T-helper 22 cell (primary cell): ENCODE measurements at regions not wholly inside any gene's neighbourhood (a gene's known extent, or its start where the extent isn't known, plus 50 kb on each side); places are given as distances from the start of the nearest gene placed in this dataset.
A peak's percentile ranks its signal among the peaks of the same experiment; 100 is the strongest.
"Not testable (repeated sequence)": the region's sequence is repeated elsewhere in the genome, so short reads cannot be mapped to it uniquely, and the experiment has no call there.

Experiments used
- DNase-seq: peaks from one replicate; pipeline ENCODE4 v3.0.0-alpha.2; 2020; ENCODE audit warnings: low read depth

DNA sequence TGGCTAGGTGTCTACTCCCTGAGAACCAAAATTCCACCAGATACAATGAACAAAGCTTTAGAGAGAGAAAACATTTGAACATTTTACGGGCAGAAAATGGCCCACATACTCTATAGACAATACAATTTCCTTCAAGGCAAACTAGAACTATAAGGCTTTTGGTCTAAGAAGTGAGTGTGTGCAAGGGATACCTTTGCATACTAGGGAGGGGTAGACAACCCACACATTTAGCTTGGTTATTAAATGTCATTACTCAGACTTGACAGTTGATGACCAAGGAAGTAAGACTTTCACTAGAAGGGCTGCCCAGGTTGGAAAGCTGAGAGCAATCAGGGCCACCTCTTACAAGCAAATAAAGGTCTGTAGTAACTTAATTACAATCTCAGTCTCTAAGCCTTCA is 64.0 kb upstream of the PLEKHM1 start:
- DNase-seq, result not testable (repeated sequence)

- DNase-seq, result not testable (repeated sequence)
Observed at GRCh38 chr17:45558821-45559220, 68.3 kb upstream of the PLEKHM1 start.

DNA sequence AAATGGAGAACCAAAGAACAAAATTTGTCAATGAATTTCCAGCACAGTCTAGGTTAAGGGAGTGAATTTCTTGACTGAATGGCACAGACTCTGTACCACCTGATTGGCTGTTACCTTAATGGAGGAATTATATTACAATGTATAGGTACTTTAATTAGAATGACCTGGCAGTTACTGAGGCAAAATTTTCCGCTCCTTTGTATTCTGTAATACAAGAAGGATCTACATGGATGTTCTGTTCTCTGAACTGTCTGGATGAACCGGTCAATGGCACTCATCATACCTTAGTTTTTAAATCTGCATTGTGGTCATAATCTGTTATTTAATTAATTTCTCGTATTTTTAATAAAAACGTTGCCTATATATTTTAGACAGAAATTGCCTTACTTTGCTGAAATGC is 72.3 kb upstream of the PLEKHM1 start:
- DNase-seq, result not testable (repeated sequence)

GRCh38 chr17:45563283-45563682 is 72.8 kb upstream of the PLEKHM1 start:
- DNase-seq, result not testable (repeated sequence)

DNA sequence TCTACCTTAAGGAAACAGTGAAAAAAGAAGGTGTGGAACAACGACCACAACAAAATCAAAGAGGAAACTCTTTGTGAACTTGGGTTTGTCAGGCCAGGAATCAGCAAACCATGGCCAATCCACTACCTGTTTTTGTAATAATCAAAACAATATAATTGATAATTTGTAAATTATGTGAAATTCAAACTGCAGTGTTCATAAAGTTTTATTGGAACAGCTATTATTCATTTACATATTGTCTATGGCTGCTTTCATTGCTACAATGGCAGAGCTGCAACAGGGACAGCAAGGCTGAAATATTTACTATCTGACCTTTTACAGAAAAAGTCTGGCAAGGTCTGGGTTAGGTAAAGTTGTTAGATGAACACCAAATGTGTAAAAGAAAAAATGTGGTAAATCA is 77.8 kb upstream of the PLEKHM1 start:
- DNase-seq, result not testable (repeated sequence)

GRCh38 chr17:45573326-45573725 is 82.8 kb upstream of the PLEKHM1 start:
- DNase-seq, result not testable (repeated sequence)

- no peak for DNase-seq
Observed at GRCh38 chr17:45573924-45574770, 83.6 kb upstream of the PLEKHM1 start.

- no peak for DNase-seq
Observed at GRCh38 chr17:45575126-45575885, 84.8 kb upstream of the PLEKHM1 start.

GRCh38 chr17:45576527-45577307 is 86.2 kb upstream of the PLEKHM1 start:
- not testable (repeated sequence) for DNase-seq

GRCh38 chr17:45577571-45578279 is 87.2 kb upstream of the PLEKHM1 start:
- DNase-seq, result no peak

DNA sequence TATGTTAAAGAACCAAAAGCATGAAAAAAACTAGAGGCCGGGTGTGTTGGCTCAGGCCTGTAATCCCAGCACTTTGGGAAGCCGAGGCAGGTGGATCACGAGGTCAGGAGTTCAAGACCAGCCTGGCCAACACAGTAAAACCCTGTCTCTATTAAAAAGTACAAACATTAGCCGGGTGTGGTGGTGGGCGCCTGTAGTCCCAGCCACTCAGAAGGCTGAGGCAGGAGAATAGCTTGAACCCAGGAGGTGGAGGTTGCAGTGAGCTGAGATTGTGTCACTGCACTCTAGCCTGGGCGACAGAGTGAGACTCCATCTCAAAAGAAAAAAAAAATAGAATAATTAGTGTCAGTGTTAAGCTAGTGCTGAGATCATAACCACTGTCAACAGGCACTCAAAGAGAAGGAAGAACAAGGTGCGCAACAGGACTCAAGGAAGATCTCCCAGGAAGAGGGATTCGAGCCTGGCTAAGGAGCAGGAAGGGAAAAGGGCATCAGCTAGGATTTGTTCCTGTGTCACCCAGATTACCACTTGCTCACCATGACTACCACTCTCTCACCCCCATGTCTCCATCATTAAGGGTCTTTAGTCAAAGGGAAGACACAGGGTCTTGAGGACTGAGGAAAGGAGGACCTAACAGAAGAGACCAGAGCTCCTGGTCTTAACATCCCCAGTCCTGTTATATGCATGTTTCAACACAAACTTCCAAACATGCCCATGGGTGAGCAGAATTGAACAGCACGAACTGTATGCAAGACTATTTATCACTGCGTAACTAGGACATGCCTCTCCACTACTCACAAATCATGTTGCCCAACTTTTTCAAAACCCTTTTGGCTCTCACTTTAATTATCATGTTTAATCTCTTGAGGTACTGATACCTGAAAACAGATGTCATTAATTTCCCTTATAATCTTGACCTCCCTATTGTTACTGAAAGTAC is 88.3 kb upstream of the PLEKHM1 start:
- no peak for DNase-seq

GRCh38 chr17:45579529-45580495 is 89.3 kb upstream of the PLEKHM1 start:
- DNase-seq, result no peak

GRCh38 chr17:45580924-45581323 is 90.4 kb upstream of the PLEKHM1 start:
- DNase-seq, result no peak

DNA sequence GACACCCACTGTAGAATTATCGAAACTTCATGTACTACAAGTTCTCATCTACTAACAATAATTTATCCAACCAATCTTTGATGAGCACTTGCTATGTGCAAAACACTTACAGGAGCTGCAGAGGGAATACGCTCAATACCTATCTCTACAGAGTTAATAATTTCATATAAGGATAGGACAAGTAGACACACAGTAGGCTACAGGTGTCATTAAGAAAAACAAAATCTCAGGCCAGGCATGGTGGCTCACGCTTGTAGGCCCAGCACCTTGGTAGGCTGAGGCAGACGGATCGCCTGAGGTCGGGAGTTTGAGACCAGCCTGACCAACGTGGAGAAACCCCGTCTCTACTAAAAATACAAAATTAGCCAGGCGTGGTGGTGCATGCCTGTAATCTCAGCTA is 91.3 kb upstream of the PLEKHM1 start:
- DNase-seq, result no peak

- peak; percentile 69 for DNase-seq
Observed at GRCh38 chr17:45584092-45585036, 93.8 kb upstream of the PLEKHM1 start.

DNA sequence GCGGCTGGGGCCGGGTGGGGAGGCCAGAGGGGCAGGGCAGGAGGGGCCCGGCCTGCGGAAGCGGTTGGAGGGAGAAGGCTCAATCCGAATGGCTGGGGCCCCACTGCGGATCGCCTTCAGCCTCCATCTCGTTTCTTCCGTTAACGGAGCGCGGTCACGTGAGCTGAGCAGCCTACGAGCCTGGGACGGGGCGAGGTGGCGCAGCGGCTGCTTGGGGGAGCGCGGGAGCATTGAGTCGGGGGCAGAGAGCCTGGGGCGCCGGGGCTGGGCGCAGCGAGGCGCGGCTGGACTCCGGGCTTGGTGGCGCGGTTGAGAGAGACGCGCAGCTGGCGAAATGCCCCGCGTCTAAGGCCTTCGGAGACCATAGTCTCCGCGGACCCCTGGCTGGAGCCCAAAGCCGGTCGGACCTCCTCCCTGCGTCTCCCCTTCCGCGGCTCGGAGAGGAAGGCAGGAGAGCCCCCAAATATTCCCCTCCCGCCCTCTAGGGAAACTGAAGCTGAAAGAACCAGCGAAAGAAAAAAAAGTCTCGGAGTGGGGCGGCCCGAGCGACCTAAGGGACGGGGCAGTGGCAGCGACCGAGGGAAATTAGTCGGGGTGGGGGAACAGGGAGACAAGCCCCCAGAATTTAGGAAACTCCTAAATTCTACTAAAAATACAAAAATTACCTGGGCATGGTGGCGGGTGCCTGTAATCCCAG is 94.7 kb upstream of the PLEKHM1 start:
- DNase-seq, result peak; percentile 82

DNA sequence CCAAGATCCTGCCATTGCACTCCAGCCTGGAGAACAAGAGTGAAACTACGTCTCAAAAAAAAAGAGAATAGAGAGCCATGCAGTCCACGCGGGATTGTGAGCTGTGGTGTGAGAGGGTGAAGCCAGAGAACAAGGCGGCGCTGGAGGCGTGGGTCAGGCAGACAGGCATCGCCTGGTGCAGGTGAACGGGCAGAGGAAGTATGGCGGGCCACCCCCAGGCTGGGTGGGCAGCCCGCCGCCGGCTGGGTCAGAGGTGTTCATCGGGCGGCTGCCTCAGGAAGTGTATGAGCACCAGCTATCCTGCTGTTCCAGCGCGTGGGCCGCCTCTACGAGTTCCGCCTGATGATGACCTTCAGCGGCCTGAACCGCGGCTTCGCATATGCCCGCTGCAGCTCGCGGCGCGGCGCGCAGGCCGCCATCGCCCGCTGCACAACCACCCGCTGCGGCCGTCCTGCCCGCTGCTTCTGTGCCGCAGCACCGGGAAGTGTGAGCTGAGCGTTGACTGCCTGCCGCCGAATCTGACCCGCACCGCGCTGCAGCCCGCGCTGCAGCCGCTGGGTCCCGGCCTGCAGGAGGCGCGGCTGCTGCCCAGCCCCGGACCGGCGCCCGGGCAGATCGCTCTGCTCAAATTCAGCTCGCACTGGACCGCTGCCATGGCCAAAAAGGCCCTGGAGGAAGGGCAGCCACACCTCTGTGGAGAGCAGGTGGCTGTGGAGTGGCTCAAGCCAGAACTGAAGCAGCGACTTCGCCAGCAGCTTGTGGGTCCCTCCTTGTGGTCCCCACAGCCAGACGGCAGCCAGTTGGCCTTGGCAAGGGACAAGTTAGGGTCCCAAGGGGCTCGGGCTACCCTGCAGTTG is 95.5 kb upstream of the PLEKHM1 start:
- not testable (repeated sequence) for DNase-seq
